ENCODE measurements at regions not wholly inside any gene's neighbourhood (a gene's known extent, or its start where the extent isn't known, plus 50 kb on each side); places are given as distances from the start of the nearest gene placed in this dataset.
"Not testable (repeated sequence)": the region's sequence is repeated elsewhere in the genome, so short reads cannot be mapped to it uniquely, and the experiment has no call there.

- no peak for DNase-seq (ENCODE audit: low read depth in 2 of 2)
These were observed 200.5 kb downstream of the PCDH20 start for GRCh38 chr13:61215116-61215515.

GRCh38 chr13:61214551-61214950 lies 201.1 kb downstream of the PCDH20 start:
- no peak for DNase-seq (ENCODE audit: low read depth in 2 of 2)

DNA sequence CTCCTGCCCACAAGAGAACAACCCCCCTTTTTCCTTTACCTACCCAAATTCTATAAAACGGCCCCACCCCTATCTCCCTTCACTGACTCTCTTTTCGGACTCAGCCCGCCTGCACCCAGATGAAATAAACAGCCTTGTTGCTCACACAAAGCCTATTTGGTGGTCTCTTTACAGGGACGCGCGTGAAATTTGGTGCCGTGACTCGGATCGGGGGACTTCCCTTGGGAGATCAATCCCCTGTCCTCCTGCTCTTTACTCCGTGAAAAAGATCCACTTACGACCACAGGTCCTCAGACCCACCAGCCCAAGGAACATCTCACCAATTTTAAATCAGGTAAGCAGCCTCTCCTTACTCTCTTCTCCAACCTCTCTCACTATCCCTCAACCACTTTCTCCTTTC lies 209.8 kb downstream of the PCDH20 start:
- not testable (repeated sequence) for DNase-seq (ENCODE audit: low read depth in 2 of 2)

DNA sequence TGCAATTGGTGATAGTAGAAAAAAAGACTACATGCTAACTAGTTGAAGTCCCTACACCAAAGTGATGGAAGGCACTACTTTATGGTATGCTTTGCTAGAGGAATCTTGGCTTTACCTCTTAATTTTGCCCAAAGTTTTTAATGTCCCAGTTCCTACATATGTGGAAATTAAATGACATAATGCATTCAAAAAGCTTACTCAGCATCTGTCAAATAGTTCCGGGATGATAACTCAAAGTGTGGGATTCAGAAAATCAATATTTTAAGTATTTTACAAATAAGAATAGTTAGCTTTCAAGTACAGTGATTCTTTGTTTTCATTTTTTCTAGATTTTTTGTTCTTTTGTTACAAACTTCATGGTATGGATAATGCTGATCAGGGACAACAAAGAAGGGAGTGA lies 211.6 kb downstream of the PCDH20 start:
- DNase-seq (ENCODE audit: low read depth in 2 of 2): no peak

DNA sequence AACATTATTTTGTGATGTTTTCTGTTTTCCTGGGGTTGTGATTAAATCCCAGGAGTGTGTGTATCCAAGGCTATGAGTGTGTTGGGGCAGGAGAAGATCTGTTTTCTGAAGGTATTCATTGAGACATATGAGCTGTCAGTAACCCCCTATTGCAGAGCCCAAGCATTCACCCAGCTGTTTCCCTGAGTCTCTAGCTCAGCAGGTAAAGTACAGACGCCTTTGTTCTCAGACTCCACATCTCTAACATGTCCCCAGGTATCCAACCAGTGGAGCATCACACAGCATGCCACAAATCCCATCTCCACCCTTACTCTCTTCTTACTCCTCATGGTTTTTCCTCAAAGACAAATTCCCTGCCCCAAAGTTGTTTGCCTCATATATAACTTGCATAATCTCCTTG lies 213.6 kb downstream of the PCDH20 start:
- DNase-seq (ENCODE audit: low read depth in 2 of 2): no peak

DNA sequence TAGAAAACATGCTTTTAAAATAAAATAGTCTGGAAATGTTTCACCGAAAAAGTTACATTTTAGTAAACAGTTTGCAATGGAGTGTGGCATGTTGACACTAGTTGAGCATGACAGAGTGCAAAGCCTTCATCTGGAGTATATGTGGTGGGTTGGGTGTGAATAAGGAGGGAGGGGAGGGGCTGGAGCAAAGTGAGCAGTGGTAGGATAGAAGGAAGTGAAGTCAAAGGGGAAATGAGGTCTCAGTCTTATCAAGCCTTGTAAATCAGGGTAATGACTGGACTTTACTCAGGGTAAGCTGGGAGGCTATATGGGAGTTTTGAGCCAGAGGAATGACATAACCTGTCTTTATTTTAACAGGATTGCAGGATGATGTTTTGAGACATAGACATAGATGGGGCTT lies 222.8 kb downstream of the PCDH20 start:
- no peak for DNase-seq (ENCODE audit: low read depth in 2 of 2)

GRCh38 chr13:61188057-61188456 lies 227.6 kb downstream of the PCDH20 start:
- DNase-seq (ENCODE audit: low read depth in 2 of 2): no peak

DNA sequence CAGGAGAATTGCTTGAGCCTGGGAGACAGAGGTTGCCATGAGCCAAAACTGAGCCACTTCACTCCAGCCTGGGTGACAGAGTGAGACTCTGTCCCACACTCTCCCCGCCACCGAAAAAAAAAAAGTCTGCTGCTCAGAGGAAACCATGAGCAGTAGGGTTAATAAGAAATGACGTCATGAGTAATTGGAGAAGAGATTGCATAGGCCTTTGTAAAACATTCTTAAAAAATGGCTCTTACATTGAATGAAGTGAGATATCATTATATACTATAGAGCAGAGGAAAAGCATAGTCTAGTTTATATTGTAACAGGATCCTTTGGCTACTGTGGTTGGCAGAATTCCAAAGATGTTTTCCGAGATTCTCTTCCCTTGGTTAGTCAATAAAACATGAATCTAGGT lies 228.2 kb downstream of the PCDH20 start:
- DNase-seq (ENCODE audit: low read depth in 2 of 2): no peak

DNA sequence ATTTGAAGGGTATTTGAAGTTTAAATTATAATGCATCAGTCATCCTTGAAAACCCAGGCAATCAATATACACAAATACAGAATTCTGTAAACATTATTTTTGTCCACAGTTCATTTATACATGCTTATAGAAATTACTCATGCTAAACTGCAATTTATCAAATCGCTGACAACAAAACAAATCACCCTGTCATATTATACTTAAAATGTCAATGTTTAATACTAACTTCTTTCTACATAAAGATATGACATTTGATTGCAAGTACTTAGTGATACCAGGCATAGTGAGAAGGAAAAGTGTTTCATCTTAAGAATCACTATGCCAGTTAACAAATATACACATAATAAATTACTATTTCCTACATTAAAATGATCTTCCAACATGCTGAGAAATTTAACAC lies 232.0 kb downstream of the PCDH20 start:
- no peak for DNase-seq (ENCODE audit: low read depth in 2 of 2)

DNA sequence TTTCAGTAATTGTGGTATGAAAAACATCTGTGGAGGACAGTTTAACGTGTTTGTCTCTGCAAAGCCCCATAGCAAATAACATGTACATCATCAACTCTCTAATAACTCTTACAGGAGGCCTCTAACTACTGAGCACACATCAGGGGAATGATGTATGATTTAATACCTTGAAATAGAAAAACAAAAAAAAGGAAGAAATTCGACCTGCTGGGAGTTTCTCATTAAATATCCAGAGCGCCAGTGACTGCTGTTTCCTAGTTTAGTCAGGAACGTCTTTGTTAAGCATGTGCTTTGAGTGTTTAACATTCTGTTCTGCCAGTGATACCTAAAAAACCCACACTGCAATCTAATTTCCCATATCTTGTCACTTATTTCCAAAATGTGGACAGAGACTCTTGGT lies 235.4 kb downstream of the PCDH20 start:
- DNase-seq (ENCODE audit: low read depth in 2 of 2): no peak

DNA sequence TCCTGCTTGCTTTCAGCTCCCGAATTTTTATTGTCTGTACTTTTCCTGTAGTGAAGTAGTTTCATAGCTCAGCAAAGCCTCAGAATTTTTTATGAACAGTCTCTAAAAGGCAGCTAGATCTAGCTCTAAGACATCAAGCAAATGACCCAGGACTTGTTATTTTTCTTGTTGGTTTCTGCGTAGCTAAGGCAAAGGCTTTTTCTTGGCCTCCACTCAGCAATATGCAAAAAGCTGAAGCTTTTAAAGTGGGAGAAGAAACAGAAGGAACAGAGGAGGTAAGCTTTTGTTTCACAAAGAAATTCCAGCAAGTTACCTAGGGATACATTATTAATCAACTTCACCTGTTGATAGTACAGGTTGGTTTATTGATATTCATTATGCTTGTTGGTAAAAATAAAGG lies 235.9 kb downstream of the PCDH20 start:
- no peak for DNase-seq (ENCODE audit: low read depth in 2 of 2)

DNA sequence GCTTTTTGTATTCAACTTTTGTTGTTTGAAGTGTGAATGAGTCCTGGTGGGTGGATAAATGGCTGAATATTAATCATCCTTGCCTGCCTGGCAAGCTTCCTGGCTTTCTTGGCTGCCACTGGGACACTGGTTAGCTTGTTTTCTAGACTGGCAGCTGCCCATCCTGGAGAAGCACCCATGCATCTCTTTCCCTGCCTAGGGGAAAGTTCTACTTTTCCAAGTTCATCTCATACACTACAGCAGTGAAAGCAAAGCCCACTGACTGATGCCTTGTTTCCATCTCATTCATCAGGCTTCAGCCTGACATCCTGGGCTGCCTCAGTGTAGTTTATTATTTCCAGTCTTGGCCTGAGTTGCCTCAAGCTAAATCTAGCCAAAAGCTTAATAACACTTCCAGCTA lies 244.8 kb downstream of the PCDH20 start:
- DNase-seq (ENCODE audit: low read depth in 2 of 2): no peak

- DNase-seq (ENCODE audit: low read depth in 2 of 2): no peak
These were observed 253.0 kb downstream of the PCDH20 start for GRCh38 chr13:61162636-61163035.

- DNase-seq (ENCODE audit: low read depth in 2 of 2): no peak
These were observed 253.5 kb downstream of the PCDH20 start for GRCh38 chr13:61162106-61162505.

- no peak for DNase-seq (ENCODE audit: low read depth in 2 of 2)
These were observed 258.9 kb downstream of the PCDH20 start for GRCh38 chr13:61156753-61157152.

GRCh38 chr13:61151062-61151461 lies 264.6 kb downstream of the PCDH20 start:
- DNase-seq (ENCODE audit: low read depth in 2 of 2): no peak

GRCh38 chr13:61149331-61149730 lies 266.3 kb downstream of the PCDH20 start:
- no peak for DNase-seq (ENCODE audit: low read depth in 2 of 2)

DNA sequence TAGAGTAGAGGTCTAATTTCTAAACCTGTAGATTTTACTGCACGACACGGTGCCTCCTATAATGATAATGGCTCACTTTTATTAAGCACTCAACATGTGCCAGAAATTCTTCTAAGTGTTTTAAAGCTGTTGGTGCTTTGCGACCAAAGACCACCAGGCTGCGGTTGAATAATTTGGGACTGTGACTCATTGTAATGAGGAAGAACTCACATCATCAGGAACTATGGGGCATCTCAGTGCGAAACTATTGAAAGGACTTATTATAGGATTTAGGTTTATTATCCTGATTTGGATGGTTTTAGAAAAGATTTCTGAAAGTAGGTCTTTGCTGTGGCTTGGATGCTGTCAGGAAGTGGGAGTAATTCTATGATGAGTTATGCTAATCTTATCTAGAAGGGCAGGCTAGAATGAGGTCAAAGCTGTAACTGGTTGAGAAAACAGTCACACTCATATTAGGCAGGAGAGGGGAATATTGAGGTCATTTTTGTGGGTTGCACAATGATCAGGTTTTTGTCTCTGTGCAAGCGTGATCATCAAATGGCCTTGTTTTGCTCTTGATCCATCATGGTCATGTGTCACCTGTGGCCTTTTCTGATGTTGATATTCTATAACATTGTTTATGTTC lies 266.8 kb downstream of the PCDH20 start:
- DNase-seq (ENCODE audit: low read depth in 2 of 2): no peak

DNA sequence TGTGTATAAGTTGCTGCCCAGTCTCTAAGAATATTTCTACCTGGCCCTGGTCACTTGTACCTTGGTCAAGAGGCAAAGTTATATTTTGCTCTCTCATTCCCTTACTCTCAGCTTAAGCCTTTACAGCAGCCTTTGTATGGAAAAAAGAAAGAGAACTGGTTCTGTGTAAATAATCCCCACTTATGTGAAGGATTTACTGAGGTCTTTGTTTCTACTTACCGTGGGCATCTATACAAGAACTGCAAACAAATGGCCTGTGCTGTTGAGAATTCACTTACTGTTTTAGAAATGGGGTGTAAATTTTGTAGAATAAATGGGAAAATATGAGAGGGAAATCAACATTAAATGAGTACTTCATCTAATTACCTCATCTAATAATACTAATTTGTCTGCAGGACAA lies 267.4 kb downstream of the PCDH20 start:
- no peak for DNase-seq (ENCODE audit: low read depth in 2 of 2)

GRCh38 chr13:61146571-61146970 lies 269.1 kb downstream of the PCDH20 start:
- no peak for DNase-seq (ENCODE audit: low read depth in 2 of 2)

- no peak for DNase-seq (ENCODE audit: low read depth in 2 of 2)
These were observed 269.5 kb downstream of the PCDH20 start for GRCh38 chr13:61146158-61146557.

GRCh38 chr13:61144834-61145593 lies 270.6 kb downstream of the PCDH20 start:
- DNase-seq (ENCODE audit: low read depth in 2 of 2): no peak

DNA sequence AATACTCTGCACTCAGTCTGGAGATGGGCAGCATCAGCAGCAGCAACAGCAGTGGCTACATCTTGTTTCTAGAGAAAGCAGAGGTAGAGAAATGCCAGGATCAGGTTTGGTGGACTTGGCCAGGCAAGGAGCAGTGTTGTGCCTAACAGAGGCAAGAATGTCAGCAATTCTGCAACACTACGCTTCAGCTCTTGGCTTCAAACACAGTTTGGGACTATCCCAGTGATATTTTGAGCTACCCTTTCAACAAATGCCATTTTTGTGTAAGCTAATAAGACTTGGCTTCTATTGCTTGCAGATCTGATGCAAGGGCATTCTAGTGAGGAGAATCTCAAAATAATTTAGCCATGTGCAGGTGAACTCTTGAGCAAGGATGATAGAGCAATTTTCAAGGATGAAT lies 271.3 kb downstream of the PCDH20 start:
- no peak for DNase-seq (ENCODE audit: low read depth in 2 of 2)

- DNase-seq (ENCODE audit: low read depth in 2 of 2): no peak
These were observed 273.1 kb downstream of the PCDH20 start for GRCh38 chr13:61142506-61142905.

All from stimulated activated CD4-positive, alpha-beta T cell treated with anti-CD3 and anti-CD28 coated beads, Interleukin-4, amount 100 ng/mL, for 48 hours (primary cell).